Mucosa of gallbladder (tissue), 1 donor: ENCODE measurements at regions not wholly inside any gene's neighbourhood (a gene's known extent, or its start where the extent isn't known, plus 50 kb on each side); places are given as distances from the start of the nearest gene placed in this dataset.

Experiments
- DNase-seq: peaks from one replicate; pipeline ENCODE4 v3.0.0-alpha.2; 2020; ENCODE audit warnings: low spot score
- donor health status: DM: no; HTN: no; CAD: no.

DNA sequence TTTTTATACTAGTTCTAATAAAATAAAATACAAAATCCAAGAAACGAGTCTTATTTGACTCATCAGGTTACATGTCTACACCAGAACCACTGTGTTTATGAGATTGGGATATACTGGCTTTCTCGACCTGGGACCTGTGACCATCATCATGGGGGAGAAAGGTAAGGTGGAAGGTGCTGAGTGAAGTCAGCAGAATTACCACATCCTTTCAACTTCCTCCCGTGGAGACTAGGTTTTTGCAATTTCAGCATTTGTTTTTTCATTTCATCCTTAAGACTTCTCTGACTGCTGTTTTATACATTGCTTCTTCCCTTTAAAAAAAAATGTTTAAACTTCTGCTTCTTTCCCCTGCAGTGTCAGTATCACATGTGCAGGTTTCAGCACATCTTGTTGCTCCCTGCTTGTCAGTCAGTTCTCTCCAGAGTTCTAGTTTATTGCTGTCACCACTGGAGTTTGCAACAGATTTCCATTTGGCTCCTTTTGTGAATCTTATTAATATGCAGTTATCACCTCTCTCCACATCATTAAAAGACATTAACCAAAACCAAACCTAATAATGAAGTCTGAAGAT, 60.4 kb upstream of the HAO2 start:
- no peak for DNase-seq

DNA sequence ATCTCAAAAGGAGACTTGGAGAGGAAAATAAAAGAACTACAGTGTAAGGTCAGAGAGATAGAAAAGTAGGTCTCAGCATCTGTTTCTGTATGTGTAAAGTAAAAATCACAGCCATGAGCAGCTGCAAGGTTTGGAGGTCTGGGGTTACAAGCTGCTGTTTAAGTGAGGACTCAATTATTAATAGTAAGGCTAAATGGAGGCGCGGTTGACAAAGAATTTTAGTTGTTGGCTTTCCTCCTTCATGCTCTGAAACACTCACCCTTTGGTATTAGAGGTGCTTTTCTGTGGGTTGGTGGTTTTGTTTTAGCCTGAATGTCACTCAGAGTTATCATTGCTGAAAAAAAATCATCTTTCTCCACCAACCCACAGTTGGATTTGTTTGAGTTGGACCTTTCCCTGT, 59.8 kb upstream of the HAO2 start:
- DNase-seq: no peak

DNA sequence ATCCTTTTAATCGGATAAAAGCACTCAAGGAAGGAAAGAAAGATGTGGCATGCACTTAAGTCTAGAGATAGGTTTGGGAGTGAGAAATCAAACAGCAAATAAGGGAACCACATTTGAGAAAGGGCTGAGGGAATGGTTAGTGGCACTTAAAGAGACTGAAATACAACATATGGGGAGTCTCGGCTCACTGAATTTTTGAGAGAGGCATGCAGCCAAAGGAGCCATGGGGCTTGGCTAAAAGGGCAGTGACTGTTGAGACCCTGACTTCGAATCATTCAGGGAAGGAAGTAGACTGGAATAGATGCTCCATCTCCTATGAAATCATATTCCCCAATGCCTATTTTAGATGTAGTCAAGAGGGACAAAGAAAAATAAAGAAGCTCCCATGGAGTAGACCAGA, 58.3 kb upstream of the HAO2 start:
- DNase-seq: no peak

DNA sequence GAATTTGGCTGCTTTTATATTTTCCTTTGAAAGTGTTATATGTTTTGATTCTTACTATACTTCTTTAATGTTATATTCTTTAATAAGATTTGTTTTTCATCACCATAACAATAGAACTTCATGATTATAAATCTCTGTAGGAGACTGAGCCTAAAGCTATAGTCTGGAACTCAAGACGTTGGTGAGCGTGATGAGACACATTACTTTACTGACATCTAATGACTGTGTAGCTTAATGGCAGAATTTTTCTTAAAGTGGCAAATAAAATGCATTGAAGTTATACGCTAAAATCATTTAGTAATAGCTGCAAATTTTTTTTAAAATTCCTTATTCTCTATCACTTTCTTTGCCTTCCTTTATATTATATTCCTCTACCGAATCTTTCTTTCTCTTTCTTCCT, 56.1 kb upstream of the HAO2 start:
- no peak for DNase-seq

DNA sequence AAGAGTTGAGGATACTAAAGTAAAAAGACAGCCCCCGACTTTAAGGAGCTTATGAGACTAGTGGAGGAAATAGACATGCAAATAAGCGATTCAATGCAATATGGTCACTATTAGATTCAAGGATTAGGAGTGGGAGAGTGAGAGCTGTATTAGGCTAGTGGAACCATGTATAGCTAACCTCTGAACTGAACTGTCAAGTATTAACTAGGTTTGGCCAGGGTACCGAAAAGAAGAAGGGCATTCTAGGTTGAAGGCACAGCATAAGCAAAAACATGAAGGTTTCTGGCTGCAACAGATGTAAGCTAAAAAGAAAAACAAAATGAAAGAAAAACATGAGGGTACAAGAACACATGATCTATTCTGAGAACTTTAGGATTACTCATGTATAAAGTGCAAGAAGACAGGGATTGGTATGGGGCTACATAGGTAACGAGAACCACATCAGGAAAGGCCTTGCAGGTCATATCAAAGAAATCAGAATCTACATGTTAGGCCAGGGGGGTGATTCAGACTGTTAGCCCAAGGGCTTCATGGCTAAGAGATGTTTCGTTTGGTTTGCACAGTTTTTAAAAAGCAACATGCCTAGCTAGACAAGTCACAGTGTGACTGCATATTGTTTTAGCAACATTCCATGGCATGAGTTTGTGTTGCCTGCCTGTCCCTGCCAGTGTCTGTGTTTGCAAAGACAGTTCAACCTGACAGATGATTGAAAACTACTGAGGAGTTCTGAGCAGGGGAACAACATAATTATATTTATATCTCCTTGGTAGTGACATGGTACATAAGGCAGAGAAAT, 54.4 kb upstream of the HAO2 start:
- no peak for DNase-seq

DNA sequence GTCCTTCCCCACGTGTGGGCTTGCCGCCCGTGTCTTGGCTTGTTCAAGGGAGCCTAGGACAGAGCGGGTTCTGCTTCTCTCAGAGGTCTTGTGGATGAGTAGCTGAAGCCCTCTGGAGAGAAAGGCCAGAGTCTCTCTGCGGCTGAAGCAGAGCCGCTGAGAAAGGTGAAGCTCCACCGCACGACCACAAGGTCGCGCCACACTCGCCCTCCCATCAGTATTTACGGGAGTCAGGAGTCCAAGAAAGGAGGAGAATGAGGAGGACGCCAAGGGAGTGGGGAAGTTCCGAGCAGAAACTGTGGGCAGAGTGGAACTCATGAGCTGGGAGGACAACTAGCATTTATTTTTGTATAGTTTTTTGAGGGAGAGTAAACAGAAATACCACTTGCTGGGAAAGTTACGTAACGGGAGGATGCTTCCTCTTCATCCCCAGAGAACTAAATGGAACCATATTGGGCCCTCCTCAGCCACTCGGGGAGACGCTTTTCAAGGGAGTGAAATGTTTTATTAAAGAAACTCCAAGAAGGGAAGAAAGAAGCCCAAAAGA, 51.6 kb upstream of the HAO2 start:
- DNase-seq: no peak

DNA sequence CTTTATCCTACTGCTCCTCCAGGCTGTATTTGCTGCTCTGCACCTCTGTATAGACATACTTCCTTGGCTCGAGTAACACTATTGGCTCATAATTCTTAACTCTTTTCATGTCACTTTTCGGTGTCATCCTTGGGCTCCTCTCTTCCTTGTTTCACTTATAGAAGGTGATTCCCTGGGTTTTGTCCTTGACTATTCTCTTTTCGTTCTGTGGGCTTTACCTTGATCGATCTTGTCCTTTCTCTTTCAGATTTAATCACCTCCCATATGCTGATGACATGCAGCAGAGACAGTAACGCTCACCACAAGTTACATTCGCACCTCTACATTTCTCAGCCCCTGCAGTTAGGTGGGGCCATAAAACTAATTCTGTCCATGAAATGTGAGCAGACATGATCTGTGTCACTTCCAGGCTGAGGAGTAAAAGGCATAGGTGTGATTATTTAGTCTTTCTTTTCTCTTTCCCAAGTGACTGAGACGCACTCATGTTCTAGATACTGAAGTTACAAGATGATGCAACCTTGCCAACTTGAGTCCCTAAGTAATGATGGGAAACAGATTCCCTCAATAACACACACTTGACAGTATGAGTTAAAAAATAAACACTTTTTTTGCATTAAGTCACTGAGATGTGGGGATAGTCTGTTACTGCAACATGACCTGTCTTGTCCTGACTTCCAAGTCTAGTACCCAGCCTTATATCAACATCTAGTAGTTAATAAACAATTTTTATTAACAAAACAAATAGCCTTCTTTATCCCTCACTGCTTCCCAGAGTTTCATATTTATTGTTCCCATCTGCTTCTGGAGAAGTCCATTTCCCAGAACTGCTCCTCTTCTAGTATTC, 49.9 kb upstream of the HAO2 start:
- DNase-seq: no peak
